ENCODE measurements at regions not wholly inside any gene's neighbourhood (a gene's known extent, or its start where the extent isn't known, plus 50 kb on each side); places are given as distances from the start of the nearest gene placed in this dataset.
"Not testable (repeated sequence)": the region's sequence is repeated elsewhere in the genome, so short reads cannot be mapped to it uniquely, and the experiment has no call there.

GRCh38 chr10:107542016-107542415 is 377.5 kb upstream of the SORCS1 start:
- Histone ChIP-seq H3K4me3 (ENCODE audit: extremely low read depth, insufficient read depth, low read length, poor library complexity, severe bottlenecking) (no peak overlapping the region), H3K27ac (ENCODE audit: low read depth, low read length, severe bottlenecking) (no peak overlapping the region), H3K4me1 (ENCODE audit: control insufficient read depth, insufficient read depth, low read length, poor library complexity, severe bottlenecking) (peaks cover 16% of the 10 kb centered on the region), H3K9me3 (ENCODE audit: control insufficient read depth, low read length) (no peaks in the 10 kb centered on the region), H3K36me3 (ENCODE audit: control insufficient read depth, insufficient read depth, low read length) (no peaks in the 10 kb centered on the region)
- WGBS, 2 experiments (ENCODE audit: insufficient coverage in 2 of 2) = no CpG with 5 or more reads among the region's 1 CpG

DNA sequence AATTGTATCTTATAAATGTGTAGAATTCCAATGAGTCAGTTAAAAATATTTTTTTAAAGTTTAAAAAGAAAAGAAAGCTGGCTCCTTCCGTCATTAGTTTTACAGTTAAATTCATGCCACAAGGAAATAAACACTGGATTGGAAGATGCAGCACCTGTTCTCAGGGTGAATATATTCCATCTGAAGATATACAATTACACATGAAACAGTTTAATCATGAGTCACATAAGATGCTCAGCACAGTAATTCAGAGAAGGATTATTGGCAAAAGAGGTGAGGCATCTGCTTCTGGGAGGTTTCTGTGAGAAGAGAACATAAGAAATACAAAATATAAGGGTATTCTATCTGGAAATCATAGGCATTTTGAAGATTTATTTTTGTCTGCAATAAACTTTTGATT is 376.5 kb upstream of the SORCS1 start:
- H3K36me3 ChIP-seq (ENCODE audit: control insufficient read depth, insufficient read depth, low read length) = no peaks in the 10 kb centered on the region
- H3K9me3 ChIP-seq (ENCODE audit: control insufficient read depth, low read length) = no peaks in the 10 kb centered on the region
- no peak overlapping the region for H3K27ac ChIP-seq (ENCODE audit: low read depth, low read length, severe bottlenecking)
- peaks cover 6% of the 10 kb centered on the region for H3K4me1 ChIP-seq (ENCODE audit: control insufficient read depth, insufficient read depth, low read length, poor library complexity, severe bottlenecking)
- no CpG with 5 or more reads among the region's 1 CpG for WGBS, 2 experiments (ENCODE audit: insufficient coverage in 2 of 2)
- no peak overlapping the region for H3K4me3 ChIP-seq (ENCODE audit: extremely low read depth, insufficient read depth, low read length, poor library complexity, severe bottlenecking)

DNA sequence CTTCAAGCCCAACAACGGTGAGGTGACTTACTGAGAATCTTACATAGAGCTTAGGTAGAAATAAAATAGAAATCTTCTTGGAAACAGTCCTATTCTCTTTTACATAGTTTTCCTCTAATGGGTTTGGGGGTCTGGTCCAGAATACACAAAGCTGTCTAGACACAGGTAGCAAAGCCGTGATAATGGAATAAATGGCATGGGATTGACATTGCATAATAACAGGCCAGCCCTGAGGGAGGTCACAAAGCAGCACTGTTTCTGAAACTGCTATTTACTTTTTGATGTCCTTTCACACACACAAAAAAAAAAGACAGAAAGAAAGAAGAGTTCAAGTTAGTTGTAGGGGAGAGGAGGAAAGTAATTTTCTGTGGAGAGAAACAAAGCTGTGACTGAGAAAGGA is 364.8 kb upstream of the SORCS1 start:
- no peaks in the 10 kb centered on the region for H3K4me1 ChIP-seq (ENCODE audit: control insufficient read depth, insufficient read depth, low read length, poor library complexity, severe bottlenecking)
- no peaks in the 10 kb centered on the region for H3K9me3 ChIP-seq (ENCODE audit: control insufficient read depth, low read length)
- H3K4me3 ChIP-seq (ENCODE audit: extremely low read depth, insufficient read depth, low read length, poor library complexity, severe bottlenecking) = no peak overlapping the region
- WGBS, 2 experiments (ENCODE audit: insufficient coverage in 2 of 2) = no CpG with 5 or more reads among the region's 2 CpGs
- no peaks in the 10 kb centered on the region for H3K36me3 ChIP-seq (ENCODE audit: control insufficient read depth, insufficient read depth, low read length)
- H3K27ac ChIP-seq (ENCODE audit: low read depth, low read length, severe bottlenecking) = no peak overlapping the region

- H3K27ac ChIP-seq (ENCODE audit: low read depth, low read length, severe bottlenecking) = no peak overlapping the region
- 93 to 98% methylated on average over 4 of the region's 4 CpGs for WGBS, 2 experiments (ENCODE audit: insufficient coverage in 2 of 2)
- H3K4me1 ChIP-seq (ENCODE audit: control insufficient read depth, insufficient read depth, low read length, poor library complexity, severe bottlenecking) = no peaks in the 10 kb centered on the region
- H3K9me3 ChIP-seq (ENCODE audit: control insufficient read depth, low read length) = no peaks in the 10 kb centered on the region
- H3K4me3 ChIP-seq (ENCODE audit: extremely low read depth, insufficient read depth, low read length, poor library complexity, severe bottlenecking) = no peak overlapping the region
- H3K36me3 ChIP-seq (ENCODE audit: control insufficient read depth, insufficient read depth, low read length) = no peaks in the 10 kb centered on the region
Observed at GRCh38 chr10:107520348-107520747, 355.8 kb upstream of the SORCS1 start.

DNA sequence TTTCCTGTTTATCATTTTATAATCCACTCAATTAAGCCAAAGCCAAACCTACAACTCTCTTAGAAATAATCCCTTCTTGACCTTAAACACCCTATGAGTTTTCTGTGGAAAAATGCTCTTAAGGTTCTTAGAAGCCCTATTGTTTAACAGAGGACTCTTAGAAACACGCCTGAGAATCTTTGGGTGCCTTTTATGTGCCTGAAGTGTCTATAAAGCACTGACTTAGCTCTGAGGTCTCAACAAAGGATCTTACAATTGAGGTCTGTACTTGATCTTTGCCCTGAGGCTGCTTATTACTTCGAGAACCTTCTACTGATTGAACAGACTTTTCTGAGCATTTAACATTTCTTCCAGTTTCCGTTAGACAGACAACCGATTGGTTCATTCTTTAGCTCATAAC is 353.3 kb upstream of the SORCS1 start:
- Histone ChIP-seq H3K4me1 (ENCODE audit: control insufficient read depth, insufficient read depth, low read length, poor library complexity, severe bottlenecking) (no peaks in the 10 kb centered on the region), H3K36me3 (ENCODE audit: control insufficient read depth, insufficient read depth, low read length) (no peaks in the 10 kb centered on the region), H3K4me3 (ENCODE audit: extremely low read depth, insufficient read depth, low read length, poor library complexity, severe bottlenecking) (no peak overlapping the region), H3K9me3 (ENCODE audit: control insufficient read depth, low read length) (no peaks in the 10 kb centered on the region), H3K27ac (ENCODE audit: low read depth, low read length, severe bottlenecking) (no peak overlapping the region)
- 84 to 89% methylated on average over 4 of the region's 4 CpGs for WGBS, 2 experiments (ENCODE audit: insufficient coverage in 2 of 2)

GRCh38 chr10:107516349-107516748 is 351.8 kb upstream of the SORCS1 start:
- Histone ChIP-seq H3K4me3 (ENCODE audit: extremely low read depth, insufficient read depth, low read length, poor library complexity, severe bottlenecking) (no peak overlapping the region), H3K9me3 (ENCODE audit: control insufficient read depth, low read length) (no peaks in the 10 kb centered on the region), H3K27ac (ENCODE audit: low read depth, low read length, severe bottlenecking) (no peak overlapping the region), H3K36me3 (ENCODE audit: control insufficient read depth, insufficient read depth, low read length) (no peaks in the 10 kb centered on the region), H3K4me1 (ENCODE audit: control insufficient read depth, insufficient read depth, low read length, poor library complexity, severe bottlenecking) (no peaks in the 10 kb centered on the region)
- WGBS, 2 experiments (ENCODE audit: insufficient coverage in 2 of 2) = 87 to 100% methylated on average over 2 of the region's 4 CpGs

DNA sequence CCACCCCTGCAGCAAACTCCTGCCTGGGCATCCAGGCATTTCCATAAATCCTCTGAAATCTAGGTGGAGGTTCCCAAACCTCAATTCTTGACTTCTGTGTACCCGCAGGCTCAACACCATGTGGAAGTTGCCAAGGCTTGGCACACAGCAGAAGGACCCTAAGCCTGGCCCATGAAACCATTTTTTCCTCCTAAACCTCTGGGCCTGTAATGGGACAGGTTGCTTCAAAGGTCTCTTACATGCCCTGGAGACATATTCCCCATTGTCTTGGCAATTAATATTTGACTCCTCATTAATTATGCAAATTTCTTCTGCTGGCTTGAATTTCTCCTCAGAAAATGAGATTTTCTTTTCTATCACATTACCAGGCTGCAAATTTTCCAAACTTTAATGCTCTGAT is 339.5 kb upstream of the SORCS1 start:
- 23 to 50% methylated on average over 1 of the region's 1 CpG for WGBS, 2 experiments (ENCODE audit: insufficient coverage in 2 of 2)
- not testable (repeated sequence) for H3K4me1 ChIP-seq (ENCODE audit: control insufficient read depth, insufficient read depth, low read length, poor library complexity, severe bottlenecking); H3K36me3 ChIP-seq (ENCODE audit: control insufficient read depth, insufficient read depth, low read length); H3K9me3 ChIP-seq (ENCODE audit: control insufficient read depth, low read length); H3K27ac ChIP-seq (ENCODE audit: low read depth, low read length, severe bottlenecking); H3K4me3 ChIP-seq (ENCODE audit: extremely low read depth, insufficient read depth, low read length, poor library complexity, severe bottlenecking)

GRCh38 chr10:107502229-107502985 is 337.9 kb upstream of the SORCS1 start:
- no peaks in the 10 kb centered on the region for H3K4me1 ChIP-seq (ENCODE audit: control insufficient read depth, insufficient read depth, low read length, poor library complexity, severe bottlenecking)
- H3K4me3 ChIP-seq (ENCODE audit: extremely low read depth, insufficient read depth, low read length, poor library complexity, severe bottlenecking) = no peak overlapping the region
- peaks cover 9% of the 10 kb centered on the region for H3K9me3 ChIP-seq (ENCODE audit: control insufficient read depth, low read length)
- no CpG with 5 or more reads among the region's 1 CpG for WGBS, 2 experiments (ENCODE audit: insufficient coverage in 2 of 2)
- H3K27ac ChIP-seq (ENCODE audit: low read depth, low read length, severe bottlenecking) = no peak overlapping the region
- H3K36me3 ChIP-seq (ENCODE audit: control insufficient read depth, insufficient read depth, low read length) = no peaks in the 10 kb centered on the region

DNA sequence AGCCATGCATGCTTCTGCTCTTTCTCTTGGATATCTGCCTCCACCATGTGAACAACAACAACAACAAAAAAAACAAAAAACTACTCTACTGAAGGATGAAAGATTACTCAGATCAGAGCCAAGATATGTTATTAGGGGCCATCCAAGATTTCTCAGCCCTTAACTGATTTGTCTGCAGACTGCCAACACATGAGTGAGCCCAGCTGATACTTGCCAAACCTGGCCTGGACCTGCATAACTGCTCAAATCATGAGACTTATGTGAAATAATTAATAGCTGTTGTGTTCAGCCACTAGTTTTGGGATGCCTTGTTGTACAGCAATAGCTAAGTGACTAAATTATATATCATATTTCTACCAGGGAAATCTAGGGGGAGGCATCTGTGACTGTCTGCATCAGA is 334.5 kb upstream of the SORCS1 start:
- H3K27ac ChIP-seq (ENCODE audit: low read depth, low read length, severe bottlenecking) = no peak overlapping the region
- no peak overlapping the region for H3K4me3 ChIP-seq (ENCODE audit: extremely low read depth, insufficient read depth, low read length, poor library complexity, severe bottlenecking)
- peaks cover 6% of the 10 kb centered on the region for H3K9me3 ChIP-seq (ENCODE audit: control insufficient read depth, low read length)

GRCh38 chr10:107497024-107497423 is 332.5 kb upstream of the SORCS1 start:
- Histone ChIP-seq H3K4me3 (ENCODE audit: extremely low read depth, insufficient read depth, low read length, poor library complexity, severe bottlenecking) (no peak overlapping the region), H3K4me1 (ENCODE audit: control insufficient read depth, insufficient read depth, low read length, poor library complexity, severe bottlenecking) (no peaks in the 10 kb centered on the region), H3K36me3 (ENCODE audit: control insufficient read depth, insufficient read depth, low read length) (no peaks in the 10 kb centered on the region), H3K9me3 (ENCODE audit: control insufficient read depth, low read length) (no peaks in the 10 kb centered on the region), H3K27ac (ENCODE audit: low read depth, low read length, severe bottlenecking) (no peak overlapping the region)
- no CpG with 5 or more reads among the region's 3 CpGs for WGBS, 2 experiments (ENCODE audit: insufficient coverage in 2 of 2)

More for the DNA sequence above, 334.5 kb upstream of the SORCS1 start:
- Histone ChIP-seq H3K4me1 (ENCODE audit: control insufficient read depth, insufficient read depth, low read length, poor library complexity, severe bottlenecking) (no peaks in the 10 kb centered on the region), H3K36me3 (ENCODE audit: control insufficient read depth, insufficient read depth, low read length) (no peaks in the 10 kb centered on the region)

DNA sequence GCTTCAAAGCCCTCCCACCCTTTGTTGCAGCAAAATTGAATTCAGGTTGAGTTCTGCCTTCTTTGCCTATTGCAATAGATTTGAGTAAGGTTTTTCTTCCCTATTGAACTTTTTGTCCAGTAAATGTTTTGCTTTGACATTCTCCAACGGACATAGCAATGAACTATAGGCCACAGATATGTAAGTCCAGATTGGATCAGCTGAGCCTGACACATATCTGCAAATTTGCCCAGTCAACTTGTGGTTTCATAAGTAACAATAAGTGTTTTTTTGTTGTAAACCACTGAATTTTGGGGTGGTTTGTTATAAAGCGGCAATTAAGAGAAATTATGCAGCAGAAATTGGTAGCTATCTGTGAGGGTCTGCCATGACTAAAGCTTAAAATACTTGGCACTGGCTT is 332.1 kb upstream of the SORCS1 start:
- Histone ChIP-seq H3K9me3 (ENCODE audit: control insufficient read depth, low read length) (no peaks in the 10 kb centered on the region), H3K36me3 (ENCODE audit: control insufficient read depth, insufficient read depth, low read length) (no peaks in the 10 kb centered on the region), H3K4me1 (ENCODE audit: control insufficient read depth, insufficient read depth, low read length, poor library complexity, severe bottlenecking) (no peaks in the 10 kb centered on the region), H3K4me3 (ENCODE audit: extremely low read depth, insufficient read depth, low read length, poor library complexity, severe bottlenecking) (no peak overlapping the region), H3K27ac (ENCODE audit: low read depth, low read length, severe bottlenecking) (no peak overlapping the region)
- 43 to 64% methylated on average over 1 to 2 of the region's 2 CpGs for WGBS, 2 experiments (ENCODE audit: insufficient coverage in 2 of 2)

Data from mesodermal cell (in vitro differentiated cells).